HG03066 (cell line): ENCODE measurements at regions not wholly inside any gene's neighbourhood (a gene's known extent, or its start where the extent isn't known, plus 50 kb on each side); places are given as distances from the start of the nearest gene placed in this dataset.
A peak's percentile ranks its signal among the peaks of the same experiment; 100 is the strongest.

Source experiments
- ATAC-seq: cut with Tn5 transposase; IDR thresholded peaks from one replicate; pipeline ENCODE4 v1.9.1; 2021; ENCODE audit warnings: low read depth; ENCODE audit not compliant: unreplicated experiment

- no peak for ATAC-seq
Measured at GRCh38 chr1:9179463-9180110, 50.7 kb upstream of the GPR157 start.

GRCh38 chr1:9180111-9180819 lies 51.4 kb upstream of the GPR157 start:
- no peak for ATAC-seq

GRCh38 chr1:9181176-9181906 lies 52.4 kb upstream of the GPR157 start:
- ATAC-seq = no peak

- ATAC-seq = peak; percentile 43
Measured at GRCh38 chr1:9181990-9182783, 52.4 kb upstream of the H6PD start.

- ATAC-seq = no peak
Measured at GRCh38 chr1:9182784-9183257, 51.8 kb upstream of the H6PD start.

GRCh38 chr1:9183441-9183840 lies 51.1 kb upstream of the H6PD start:
- no peak for ATAC-seq

GRCh38 chr1:9183898-9184297 lies 50.7 kb upstream of the H6PD start:
- no peak for ATAC-seq

- ATAC-seq = no peak
Measured at GRCh38 chr1:9184749-9185148, 49.8 kb upstream of the H6PD start.
